Breast epithelium (tissue), 3 donors: ENCODE measurements at regions not wholly inside any gene's neighbourhood (a gene's known extent, or its start where the extent isn't known, plus 50 kb on each side); places are given as distances from the start of the nearest gene placed in this dataset.

Experiments used
- POLR2A ChIP-seq: fragments of 450-650 bp; IDR thresholded peaks from one replicate; pipeline ENCODE4 v1.6.1; 2016; ENCODE audit warnings: antibody characterized with exemption, mild to moderate bottlenecking, moderate library complexity
- POLR2AphosphoS5 ChIP-seq, 3 donors: sonication (generic); formaldehyde crosslinking; IDR thresholded peaks; one replicate each; pipeline ENCODE4 v1.6.1; 2017; ENCODE audit warnings: antibody characterized with exemption in 3 of 3
- TF ChIP-seq, protein P1 (sequence below), 3 donors: fragments of 450-650 bp; IDR thresholded peaks; one replicate each; pipeline ENCODE4 v1.5.1; 2016 to 2017; ENCODE audit warnings: antibody characterized with exemption in 3 of 3, mild to moderate bottlenecking in 3 of 3, moderate library complexity in 3 of 3

DNA sequence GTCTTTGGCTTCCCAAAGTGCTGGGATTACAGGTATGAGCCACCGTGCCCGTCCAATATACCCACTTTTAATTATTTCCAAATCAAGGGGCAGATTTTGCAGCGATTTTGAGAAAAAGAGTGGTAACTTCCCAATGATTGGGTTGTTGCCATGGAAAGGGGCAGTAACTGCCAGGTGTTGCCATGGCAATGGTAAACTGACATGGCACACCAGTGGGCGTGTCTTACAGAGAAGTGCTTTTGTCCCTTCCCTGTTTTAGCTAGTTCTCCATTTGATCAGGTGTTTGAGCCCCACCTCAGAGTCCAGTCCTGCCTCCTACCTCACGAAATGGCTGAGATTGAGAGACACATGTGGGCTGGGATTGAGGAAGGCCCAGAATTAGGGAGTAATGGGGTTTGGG is 86.3 kb upstream of the IER5L start:
- TF ChIP-seq, protein P1, sequence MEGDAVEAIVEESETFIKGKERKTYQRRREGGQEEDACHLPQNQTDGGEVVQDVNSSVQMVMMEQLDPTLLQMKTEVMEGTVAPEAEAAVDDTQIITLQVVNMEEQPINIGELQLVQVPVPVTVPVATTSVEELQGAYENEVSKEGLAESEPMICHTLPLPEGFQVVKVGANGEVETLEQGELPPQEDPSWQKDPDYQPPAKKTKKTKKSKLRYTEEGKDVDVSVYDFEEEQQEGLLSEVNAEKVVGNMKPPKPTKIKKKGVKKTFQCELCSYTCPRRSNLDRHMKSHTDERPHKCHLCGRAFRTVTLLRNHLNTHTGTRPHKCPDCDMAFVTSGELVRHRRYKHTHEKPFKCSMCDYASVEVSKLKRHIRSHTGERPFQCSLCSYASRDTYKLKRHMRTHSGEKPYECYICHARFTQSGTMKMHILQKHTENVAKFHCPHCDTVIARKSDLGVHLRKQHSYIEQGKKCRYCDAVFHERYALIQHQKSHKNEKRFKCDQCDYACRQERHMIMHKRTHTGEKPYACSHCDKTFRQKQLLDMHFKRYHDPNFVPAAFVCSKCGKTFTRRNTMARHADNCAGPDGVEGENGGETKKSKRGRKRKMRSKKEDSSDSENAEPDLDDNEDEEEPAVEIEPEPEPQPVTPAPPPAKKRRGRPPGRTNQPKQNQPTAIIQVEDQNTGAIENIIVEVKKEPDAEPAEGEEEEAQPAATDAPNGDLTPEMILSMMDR (IDR thresholded peaks at IDR 0.05) = no peak
- TF ChIP-seq POLR2A = no peak
- TF ChIP-seq POLR2AphosphoS5 (IDR thresholded peaks at IDR 0.05) = no peak
